DLD1 (cell line): ENCODE measurements at regions not wholly inside any gene's neighbourhood (a gene's known extent, or its start where the extent isn't known, plus 50 kb on each side); places are given as distances from the start of the nearest gene placed in this dataset.

Source experiments
- in situ Hi-C: cut with HindIII; loops from 2 replicates; pipeline ENCODE4 v1.10.0; 2017; ENCODE audit warnings: low sequenced_read_pairs

DNA sequence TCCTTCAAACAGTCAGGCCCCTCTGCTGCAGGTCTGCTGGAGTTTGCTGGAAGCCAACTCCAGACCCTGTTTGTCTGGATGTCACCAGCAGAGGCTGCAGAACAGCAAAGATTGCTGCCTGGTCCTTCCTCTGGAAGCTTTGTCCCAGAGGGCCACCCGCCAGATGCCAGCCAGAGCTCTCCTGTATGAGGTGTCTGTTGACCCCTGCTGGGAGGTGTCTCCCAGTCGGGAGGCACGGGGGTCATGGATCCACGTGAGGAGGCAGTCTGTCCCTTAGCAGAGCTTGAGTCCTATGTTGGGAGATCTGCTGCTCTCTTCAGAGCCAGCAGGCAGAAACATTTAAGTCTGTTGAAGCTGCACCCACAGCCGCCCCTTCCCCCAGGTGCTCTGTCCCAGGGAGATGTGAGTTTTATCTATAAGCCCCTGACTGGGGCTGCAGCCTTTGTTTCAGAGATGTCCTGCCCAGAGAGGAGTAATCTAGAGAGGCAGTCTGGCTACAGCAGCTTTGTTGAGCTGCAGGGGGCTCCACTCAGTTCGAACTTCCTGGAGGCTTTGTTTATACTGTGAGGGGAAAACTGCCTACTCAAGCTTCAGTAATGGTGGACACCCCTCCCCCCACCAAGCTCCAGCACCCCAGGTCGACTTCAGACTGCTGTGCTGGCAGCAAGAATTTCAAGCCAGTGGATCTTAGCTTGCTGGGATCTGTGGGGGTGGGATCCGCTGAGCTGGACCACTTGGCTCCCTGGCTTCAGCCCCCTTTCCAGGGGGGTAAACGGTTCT lies 72.1 kb downstream of the OGFRL1 start:
- in situ Hi-C loops: loop anchor here (10.0 kb wide), 1 partner anchor 166 kb away; no protein-coding TSS in a partner anchor

DNA sequence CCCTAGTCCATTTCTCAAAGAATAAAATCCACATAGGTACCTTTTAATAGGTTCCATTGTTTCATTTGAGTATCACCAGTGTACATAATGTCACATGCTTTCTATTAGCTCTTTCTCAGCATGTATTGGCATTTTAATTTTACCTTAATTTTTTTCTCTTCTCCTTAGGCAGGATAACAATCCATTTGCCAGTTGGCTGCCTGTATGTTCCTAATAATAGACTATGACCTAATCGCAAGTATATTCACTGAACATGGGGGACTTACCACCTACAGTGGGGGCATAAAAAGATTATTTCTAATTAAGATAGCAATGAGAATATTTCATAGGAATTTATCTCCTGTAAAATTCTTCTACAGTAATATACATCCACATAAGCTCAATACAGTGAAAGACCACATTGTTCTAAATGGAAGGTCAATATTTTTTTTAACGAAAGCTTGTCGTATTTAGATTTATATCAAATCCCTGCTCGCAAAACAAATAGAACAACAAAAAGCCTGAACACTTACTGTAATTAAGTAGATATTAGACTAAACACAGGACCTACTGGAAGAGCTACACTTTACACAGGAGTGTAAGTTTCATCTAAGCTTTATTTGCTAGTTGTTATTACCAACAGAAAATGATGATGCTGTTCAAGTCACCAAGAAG lies 76.4 kb downstream of the OGFRL1 start:
- in situ Hi-C loops: loop anchor here (10.0 kb wide), 1 partner anchor 170 kb away; no protein-coding TSS in a partner anchor

DNA sequence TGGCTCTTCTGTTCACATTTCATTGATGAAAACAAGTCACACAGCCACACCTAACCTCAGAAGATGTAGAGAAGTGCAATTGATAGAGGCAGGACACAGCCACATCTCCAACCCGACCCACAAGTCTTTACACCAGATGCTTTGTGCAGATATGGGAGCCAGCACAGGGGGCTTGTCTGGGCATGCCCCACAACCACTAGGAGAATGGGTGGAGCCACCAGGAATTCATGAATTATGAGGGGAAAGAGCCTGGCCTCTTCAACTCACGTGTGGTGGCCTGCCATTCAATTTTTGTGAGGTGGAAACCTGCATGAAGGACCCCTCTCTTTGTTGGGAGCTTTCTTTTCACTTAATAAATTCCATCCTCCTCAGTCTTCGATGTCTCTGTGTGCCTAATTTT lies 79.1 kb downstream of the OGFRL1 start:
- in situ Hi-C loops: loop anchor here (10.0 kb wide), 1 partner anchor 173 kb away; no protein-coding TSS in a partner anchor

DNA sequence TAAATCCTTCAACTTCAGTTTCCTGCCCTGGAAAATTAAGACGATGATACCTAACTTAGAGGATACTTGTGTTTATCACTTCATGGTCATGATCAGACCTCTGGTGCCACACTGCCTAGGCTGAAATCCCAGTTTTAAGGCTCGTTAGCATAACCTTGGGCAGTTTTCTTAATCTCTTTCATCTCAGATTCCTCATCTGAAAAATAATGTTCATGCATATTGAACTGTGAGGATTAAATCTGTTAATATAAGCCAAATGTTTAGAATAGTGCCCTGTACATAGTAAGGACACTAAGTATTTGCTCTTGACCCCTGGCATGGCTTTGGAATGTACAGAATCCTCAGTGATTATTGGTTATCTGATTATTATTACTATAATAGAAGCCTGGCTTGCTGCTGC lies 79.7 kb downstream of the OGFRL1 start:
- in situ Hi-C loops: loop anchor here (10.0 kb wide), 1 partner anchor 173 kb away; no protein-coding TSS in a partner anchor

DNA sequence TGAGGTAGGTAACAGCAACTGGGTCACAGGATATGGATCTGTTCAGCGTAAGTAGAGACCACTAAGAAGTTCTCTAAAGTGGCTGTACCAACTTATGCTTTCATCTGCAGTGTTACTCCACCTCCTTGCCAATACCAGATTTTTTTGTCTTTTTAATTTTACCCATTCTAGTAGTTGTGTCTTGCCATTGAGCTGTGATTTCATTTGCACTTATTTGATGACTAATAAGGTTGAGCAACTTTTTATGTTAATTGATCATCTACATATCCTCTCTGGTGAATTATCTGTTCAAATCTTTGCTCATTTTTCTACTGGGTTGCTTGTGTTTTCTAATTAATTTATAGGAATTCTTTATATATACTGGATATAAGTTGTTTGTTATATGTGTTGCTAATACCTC lies 82.9 kb downstream of the OGFRL1 start:
- in situ Hi-C loops: no loop called here

DNA sequence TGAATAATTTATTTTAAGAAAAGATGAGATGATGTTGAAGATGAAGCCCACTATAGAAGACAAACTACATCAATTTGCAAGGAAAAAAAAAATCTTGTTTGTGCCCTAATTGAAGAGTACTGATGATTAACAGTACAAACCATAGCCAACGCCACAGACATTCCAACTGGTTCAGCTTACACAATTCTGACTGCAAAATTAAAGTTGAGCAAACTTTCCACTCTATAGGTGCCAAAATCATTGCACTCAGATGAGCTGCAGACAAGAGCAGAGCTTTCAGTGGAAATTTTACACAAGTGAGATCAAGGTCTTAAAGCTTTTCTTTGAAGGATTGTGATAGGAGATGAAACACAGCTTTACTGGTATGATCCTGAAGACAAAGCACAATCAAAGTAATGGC lies 85.3 kb downstream of the OGFRL1 start:
- in situ Hi-C loops: no loop called here

DNA sequence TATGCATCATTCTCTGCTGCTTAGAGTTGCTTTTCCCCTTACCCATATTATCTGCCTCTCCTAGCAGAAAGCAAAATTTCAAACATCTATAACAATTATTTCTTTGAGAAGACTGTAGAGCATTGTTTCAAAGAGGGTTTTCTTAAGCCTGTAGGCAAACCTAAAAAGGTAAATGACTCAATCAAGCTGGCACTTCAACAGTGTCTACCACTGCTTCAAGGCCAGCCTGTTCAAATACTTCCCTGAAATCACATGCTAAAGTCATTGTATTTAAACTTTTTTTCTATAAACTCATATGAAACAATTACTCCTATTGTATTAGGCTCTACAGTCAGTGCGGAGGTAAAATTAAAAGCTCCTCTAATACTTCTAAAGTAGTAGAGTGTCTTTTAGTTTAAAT lies 87.1 kb downstream of the OGFRL1 start:
- in situ Hi-C loops: no loop called here

DNA sequence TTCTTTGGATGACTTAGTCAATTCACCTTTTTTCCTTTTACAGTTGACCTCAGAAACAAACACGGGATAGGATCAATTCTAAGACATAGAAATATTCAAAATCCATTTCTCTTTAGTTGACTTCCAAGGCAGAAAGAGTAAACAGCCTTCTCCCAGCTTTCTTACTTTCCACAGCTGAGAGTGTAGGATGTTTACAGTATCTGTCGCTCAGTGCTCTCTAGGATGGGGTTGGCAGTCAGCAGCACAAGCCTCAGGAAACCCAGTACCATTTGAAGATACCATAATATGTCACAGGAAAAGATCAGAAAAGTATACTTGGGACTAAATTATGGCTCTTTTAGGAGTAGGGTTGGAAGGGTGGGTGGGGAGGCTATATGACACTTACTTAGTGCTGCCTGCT lies 88.2 kb downstream of the OGFRL1 start:
- in situ Hi-C loops: no loop called here

DNA sequence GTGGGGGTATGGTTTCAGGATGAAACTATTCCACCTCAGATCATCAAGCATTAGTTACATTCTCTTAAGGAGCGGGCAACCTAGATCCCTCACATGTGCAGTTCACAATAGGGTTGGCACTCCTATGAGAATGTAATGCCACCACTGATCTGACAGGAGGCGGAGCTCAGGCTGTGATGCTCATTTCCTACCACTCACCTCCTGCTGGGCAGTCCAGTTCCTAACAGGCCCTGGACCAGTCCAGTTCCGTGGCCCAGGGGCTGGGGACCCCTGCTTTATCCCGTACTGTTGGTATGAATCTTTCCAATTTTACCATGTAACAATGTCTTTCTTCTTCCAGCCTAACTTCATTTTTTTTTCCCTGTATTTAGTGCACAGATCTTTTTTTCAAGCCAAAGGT lies 94.9 kb downstream of the OGFRL1 start:
- in situ Hi-C loops: no loop called here

DNA sequence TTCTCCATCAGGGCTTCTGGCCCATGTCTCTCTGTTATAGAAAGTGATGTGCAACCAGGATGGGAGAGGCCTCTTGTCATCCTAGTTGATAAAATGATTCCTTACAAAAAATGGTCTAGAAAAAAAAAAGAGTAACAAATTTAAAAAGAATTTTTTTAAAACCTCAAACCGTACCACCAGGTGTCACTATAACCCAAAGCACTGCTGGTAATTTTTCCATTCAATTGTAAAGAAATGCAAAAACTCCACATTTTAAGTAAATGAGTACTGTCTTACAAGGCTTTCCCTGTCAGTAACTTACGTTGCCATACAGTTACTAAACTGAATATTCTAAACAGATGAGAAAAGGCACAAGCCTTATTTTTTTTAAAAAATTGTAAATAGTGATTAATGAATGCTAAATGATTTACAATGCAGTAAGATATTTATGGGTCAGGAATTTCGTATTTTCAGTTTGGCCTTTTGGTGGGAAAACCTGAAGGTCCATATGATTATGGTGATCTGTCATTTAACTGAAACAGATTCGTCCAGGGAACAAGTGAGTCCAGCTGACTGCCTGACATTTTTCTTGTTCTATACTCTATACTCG lies 95.4 kb downstream of the OGFRL1 start:
- in situ Hi-C loops: no loop called here

DNA sequence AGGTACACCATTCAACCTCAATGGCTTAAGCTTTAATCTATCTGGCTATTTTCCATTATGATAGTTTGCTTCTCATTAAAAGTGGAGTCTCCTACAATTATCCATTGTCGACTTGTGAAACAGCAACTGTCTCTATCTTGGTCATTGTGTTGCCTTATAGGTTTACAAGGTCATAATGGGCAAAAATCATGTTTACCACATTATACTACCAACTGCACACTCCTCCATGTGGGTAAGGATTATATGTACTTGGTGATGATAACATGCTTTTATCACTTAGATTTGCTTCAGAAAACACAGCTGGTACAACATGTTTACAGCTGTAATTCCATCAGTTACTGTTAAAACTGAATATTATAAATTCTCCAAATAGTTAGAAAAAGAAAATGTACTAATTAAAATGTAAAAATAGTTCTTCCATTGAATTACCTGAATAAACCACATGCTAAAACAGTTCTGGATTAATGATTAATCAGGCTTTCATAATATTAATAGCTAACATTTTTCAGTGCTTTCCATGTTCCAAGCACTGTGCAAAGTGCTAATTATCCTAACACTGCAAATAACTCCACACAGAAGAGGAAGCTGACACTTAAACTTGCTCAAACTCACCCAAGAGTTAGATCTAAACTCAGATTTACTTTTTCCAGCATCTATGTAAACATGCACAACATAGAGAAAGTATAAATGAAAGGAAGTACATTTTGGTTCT lies 96.7 kb downstream of the OGFRL1 start:
- in situ Hi-C loops: loop anchor here (5.0 kb wide), 1 partner anchor 122 kb away; no protein-coding TSS in a partner anchor

DNA sequence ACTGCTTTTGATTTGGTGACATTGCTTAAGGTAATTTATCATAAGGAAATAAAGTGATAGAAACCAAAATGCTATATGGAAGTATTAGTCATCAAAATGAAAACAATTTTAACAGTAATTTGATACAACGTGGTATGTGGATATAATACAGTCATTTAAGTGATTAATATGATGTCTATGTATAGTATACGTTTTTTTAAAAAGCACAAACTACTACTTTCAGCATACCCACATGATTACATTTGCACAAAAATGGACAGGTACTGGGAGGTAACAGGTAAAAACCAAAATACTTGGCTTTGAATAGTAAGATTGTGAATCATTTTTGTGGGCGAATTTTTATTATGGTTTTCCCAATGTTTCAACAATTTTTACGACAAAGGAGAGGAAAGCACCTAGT lies 97.6 kb downstream of the OGFRL1 start:
- in situ Hi-C loops: loop anchor here (5.0 kb wide), 1 partner anchor 121 kb away; no protein-coding TSS in a partner anchor

DNA sequence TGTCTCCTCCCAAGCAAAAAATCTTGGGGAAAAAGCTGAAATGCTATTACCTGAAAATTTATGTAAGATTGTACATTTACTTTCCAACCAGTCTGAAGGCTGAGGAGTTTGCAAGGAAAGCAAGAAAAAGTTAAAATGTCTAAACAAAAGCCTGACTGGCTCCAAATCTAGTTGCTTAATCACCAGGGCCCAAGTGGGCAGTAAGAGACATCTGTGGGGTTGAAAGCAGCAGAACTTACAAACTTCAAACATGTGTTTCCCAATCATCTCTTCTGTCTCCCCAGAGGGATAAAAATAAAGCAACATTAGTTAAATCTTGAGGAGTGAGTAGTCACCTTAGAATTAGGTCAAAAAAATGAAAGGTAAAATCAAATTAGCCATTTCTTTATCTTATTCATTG lies 98.6 kb downstream of the OGFRL1 start:
- in situ Hi-C loops: loop anchor here (5.0 kb wide), 1 partner anchor 120 kb away; no protein-coding TSS in a partner anchor

DNA sequence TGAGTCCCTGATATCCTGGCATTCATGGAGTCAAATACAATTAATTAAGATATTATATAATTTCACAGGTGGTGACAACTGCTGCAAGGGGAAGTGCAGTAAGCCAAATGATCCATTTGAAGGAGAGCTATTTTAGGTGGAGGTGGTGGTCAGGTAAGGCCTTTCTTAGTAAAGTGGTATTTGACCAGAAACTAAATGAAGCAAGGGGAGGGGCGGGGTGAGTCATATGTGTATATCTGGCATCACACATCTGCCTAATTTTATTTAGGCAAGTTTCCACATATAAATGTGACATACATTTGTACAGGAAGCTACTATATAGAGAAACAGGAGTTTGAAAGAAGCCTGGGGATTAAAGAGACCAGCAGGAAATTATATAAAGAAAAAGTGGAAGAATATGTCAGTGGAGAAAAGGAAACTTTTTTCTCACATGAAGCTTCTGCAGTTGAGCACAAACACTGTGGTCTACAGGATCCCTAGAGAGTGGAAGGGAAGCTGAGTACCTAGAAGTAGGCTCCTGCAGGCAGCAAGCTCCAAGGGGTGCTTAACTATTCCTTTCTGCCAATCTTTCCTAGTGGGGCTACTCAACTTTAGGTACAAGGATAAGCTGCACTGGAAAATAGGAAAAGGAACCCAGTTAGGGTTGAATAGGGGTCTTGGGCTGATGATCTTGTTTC lies 99.6 kb downstream of the OGFRL1 start:
- in situ Hi-C loops: loop anchor here (5.0 kb wide), 1 partner anchor 119 kb away; no protein-coding TSS in a partner anchor

DNA sequence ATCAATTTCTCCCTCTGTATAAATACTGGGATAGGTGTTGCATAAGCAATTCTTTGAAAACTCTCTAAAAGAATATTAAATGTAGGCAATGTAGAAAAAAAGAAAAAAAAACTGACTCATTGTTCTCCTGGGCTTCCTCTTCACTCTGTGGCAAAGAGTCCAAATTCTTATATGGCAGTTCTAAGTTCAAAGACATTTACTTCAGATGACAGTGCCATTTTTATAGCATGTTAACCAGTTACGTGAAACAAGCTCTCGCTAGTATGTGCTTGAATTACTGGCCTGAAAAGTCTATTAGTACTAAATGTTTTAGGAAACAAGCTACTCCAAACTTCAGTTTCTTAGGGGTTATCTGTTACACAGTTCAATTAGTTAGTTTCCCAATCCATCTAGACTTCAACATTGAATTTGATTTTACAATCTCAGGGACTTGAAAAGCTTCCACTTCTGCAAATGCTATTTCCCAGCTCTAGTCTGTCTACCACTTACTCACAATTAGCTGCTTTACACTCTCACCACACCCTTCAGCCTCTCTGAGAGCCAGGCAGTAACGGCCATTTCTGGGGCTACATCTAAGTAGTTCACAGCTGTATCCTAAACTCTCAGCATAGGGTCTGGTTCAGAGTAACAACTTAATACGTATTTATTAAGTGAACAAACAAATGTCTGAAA lies 100.4 kb downstream of the OGFRL1 start:
- in situ Hi-C loops: loop anchor here (5.0 kb wide), 1 partner anchor 118 kb away; no protein-coding TSS in a partner anchor

DNA sequence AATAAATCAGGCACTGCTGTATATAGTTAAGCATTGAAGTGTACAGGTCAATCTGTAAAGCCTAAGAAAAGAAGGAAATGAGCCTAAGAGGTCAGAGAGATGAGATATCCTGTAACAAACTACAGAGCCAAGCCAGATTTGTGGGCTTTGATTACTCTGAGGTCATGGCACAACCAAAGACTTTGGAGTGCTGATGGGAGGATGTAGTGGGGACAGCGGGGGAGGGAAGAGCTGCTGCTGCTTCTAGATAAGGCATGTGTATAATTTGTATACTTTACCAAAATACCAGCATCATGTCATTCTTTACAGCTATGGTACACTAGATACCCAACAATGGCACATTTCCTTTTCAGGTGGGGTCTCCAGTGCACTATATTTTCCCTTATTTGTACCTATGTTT lies 102.5 kb downstream of the OGFRL1 start:
- in situ Hi-C loops: no loop called here

DNA sequence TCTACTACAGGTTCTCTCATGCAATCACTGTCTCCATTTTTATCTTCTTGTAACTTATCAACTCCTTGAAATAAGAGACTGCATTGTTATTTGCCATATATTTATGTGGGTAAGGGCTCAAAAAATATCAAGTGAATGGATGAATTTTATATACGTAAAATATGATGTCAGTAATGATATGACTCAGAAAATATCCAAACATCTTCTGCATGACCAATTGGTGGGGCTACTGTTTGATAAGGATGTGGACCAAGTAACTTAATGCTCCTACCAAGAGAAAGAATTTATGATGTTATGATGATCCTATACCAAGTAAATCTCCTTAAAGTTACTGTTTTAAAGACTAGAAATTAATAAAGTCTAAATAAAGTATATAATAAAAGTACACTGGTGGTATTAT lies 103.7 kb downstream of the OGFRL1 start:
- in situ Hi-C loops: no loop called here

DNA sequence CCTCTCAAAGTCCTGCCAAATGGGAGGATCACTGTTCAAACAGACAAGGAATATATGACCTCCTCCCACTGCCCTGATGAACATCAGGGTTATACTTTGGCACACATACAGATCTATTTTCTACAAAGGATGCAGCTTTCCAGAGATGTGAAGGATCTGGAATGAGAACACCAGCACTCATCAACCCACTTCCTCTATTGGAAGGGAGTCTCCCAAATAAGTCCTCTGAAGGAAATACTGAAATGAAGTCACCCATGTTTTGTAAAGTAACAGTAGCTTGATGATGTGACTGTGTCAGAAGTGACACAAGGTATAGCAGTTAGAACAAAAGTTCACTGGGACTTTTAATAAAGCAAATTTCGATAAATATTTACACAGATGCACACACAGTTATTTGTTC lies 104.9 kb downstream of the OGFRL1 start:
- in situ Hi-C loops: no loop called here

DNA sequence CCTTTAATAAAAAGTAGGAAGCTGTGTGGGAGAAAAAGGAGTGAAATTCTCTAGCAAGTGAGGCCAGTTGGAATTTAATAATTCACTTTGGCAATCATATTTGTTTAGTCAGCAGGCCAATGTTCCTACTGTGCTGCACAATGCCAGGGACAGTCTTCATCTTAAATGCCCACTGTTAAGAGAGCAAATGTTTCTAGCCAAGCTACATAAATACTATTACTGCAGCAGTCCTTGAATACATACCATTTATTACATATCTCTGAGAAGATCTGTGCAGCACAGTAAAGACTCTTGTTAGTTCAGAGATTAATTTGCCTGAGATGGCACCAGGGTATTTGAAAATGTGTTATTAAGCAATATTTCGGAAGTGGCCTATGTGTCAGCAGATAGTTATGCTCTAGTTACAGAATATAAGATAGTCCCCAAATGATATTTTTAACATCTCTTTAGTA lies 105.4 kb downstream of the OGFRL1 start:
- in situ Hi-C loops: no loop called here

DNA sequence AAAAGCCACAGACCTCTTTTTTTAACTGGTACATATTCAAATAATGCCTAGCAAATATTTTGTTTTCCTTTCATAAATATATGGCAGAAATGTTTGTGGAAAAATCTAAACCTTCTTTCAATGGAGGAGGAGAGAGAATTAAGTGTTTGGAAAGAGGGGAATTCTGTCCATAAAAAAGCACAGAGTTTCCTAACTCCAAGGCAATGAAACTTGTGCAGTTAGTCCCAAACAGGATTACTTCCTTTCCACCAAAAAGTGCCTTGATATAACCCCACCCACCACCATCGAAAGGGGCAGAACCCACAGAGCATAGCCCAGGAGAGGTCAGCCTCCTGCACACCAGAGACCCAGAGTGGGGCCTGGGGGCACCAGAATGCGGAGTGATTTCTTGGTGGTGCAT lies 106.3 kb downstream of the OGFRL1 start:
- in situ Hi-C loops: no loop called here
